ENCODE measurements at regions not wholly inside any gene's neighbourhood (a gene's known extent, or its start where the extent isn't known, plus 50 kb on each side); places are given as distances from the start of the nearest gene placed in this dataset.

GRCh38 chr7:152956006-152956405 is 196.5 kb downstream of the ACTR3B start:
- TF ChIP-seq FOXJ3 (CRISPR knock-in tag; IDR thresholded peaks at IDR 0.05; ENCODE audit: borderline replicate concordance): no peak
- no peak for TF ChIP-seq CTCF (IDR thresholded peaks at IDR 0.05)

Data from WTC11 (cell line).